ENCODE measurements at regions not wholly inside any gene's neighbourhood (a gene's known extent, or its start where the extent isn't known, plus 50 kb on each side); places are given as distances from the start of the nearest gene placed in this dataset.

DNA sequence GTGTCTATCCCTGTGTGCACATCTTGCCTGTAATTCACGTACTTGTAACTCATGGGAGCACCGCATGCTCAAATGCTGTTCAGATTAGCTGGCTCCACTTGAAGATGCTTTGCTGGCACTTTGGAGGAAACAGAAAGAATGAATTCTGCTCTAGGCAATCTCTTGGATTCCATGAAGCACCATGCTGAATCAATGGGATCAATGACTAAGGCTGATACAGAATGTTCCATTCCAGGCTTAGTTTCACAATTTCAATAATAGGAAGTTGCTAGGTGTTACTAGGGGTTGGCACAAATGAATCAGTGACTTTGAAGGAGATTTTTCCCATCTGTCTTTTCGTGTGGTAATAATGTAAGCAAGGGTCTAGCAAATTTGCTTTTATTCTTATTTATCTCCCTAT lies 328.8 kb downstream of the OSR1 start:
- no peak for DNase-seq

DNA sequence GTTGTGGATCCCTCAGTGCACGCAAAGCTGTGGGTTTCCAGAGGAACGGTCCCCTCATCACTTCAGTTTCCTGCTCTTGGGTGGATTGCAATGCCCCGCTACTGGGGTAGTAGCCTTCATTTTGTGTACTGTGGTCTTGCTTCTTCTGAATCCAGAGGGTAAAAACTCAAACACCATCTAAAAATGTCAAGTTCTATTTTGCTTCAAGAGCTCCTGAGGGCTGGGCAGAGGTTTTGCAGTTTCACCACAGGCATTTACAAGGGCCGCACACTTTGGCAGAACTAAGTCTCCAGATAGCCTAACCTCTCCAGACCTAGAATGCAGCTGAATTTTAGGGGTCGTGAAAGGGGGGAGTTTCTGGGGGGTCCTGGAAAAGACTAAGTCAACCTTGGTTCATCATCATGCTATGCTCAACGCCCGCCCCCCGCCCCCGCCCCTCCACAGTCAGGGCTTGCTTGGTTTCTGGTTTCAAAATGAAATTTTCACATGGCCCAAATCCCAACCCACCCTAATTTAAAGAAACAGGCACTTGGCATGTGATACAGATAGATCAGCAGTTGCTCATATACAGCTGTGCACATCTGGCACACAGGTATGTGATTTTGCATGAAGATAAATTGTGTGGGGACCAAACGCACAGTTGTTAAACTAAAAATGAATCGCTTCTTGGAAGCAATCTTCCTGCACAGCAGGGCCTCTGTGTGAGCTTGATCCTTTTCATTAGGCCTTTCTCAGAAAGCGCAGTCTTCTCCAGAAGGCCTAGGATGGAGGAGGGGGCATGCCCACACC lies 329.6 kb downstream of the OSR1 start:
- DNase-seq, result no peak

DNA sequence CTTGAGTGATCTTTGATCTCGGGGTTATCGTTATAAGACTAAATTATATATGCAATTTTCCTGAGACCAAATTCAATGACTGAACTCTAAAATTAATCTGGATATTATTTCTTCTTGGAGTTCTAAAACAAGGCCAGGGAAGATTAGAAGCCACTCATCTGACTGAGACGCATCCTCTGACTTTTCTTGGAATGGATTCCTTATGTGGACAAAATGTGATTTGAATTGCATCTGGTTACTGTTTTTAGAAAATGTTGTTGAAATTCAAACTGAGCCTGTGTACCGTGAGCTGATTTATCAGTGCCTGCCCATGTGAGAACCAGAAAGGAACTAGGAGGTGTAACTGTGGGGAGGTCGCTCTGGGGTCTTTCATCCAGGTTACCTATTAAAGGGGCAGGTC lies 330.8 kb downstream of the OSR1 start:
- no peak for DNase-seq

DNA sequence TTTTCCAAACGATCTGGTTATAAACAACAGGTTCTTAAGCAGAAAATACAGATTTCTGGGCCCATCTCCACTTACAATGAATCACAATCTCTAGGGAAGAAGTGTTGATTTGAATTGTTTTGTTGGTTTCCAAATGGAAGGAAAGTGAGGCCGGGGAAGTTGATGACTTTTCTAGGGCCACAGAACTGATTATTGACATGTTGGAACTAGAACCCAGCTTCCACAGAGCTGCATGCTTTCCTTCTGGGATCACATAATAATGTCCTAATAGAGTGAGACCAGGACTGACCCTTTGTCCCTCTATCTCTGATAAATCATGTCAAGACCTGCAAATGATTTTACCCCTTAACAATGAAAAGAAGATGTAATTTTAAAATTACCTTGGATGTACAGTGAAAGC lies 332.2 kb downstream of the OSR1 start:
- no peak for DNase-seq

DNA sequence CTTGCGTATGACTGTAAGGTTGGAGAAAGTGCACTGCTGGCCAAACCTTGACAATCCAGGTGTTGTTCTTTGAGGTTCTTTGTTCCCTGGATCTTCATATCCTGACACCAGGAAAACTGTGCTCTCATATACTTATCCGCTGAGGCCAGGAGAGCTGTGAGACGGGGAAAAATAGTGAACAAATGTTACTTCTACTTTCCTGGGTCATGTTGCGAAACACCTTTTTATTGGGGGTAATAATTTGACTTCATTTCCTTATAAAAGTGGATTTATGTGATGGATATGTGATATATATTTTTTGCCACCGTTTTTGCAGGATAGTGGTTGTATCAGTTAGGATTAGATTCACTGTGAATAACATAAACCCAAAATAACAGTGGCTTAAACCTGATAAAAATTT lies 336.1 kb downstream of the OSR1 start:
- no peak for DNase-seq

DNA sequence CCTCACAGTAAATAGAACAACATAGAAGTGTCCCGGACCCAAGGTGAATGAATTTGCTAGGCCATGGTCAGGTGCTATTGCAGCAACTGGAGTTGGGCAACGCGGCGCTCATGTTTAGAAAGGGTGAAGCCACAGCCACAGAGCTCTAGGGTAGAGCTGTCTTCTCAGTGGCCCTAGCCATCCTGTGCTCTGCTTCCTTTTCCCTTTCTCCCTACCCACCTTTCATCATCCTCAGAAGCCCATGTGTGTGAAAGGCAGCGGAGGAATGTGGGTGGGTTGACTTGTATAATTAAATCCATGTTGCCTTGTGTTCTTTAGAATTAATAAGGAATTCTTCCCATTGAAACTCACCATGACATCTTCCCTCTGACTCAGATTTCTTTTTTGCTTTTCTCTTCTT lies 336.7 kb downstream of the OSR1 start:
- DNase-seq, result no peak

DNA sequence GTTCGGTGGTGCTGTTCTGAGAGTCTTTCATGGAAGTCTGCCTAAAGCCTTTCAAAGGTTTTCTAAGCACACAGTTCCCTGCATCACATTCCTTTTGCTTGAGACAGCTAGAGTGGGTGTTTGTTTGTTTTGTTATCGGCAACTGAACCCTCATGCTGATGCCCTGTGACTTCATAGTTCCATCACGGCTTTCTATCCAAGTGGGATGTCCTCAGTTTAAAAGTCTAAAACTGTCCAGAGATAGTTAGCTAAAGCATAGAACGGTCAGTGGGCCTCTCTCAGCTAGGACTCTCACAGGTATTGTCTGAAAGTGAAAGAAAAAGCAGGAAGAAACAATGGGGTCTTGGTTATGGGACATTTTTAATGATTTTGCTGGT lies 337.3 kb downstream of the OSR1 start:
- no peak for DNase-seq

DNA sequence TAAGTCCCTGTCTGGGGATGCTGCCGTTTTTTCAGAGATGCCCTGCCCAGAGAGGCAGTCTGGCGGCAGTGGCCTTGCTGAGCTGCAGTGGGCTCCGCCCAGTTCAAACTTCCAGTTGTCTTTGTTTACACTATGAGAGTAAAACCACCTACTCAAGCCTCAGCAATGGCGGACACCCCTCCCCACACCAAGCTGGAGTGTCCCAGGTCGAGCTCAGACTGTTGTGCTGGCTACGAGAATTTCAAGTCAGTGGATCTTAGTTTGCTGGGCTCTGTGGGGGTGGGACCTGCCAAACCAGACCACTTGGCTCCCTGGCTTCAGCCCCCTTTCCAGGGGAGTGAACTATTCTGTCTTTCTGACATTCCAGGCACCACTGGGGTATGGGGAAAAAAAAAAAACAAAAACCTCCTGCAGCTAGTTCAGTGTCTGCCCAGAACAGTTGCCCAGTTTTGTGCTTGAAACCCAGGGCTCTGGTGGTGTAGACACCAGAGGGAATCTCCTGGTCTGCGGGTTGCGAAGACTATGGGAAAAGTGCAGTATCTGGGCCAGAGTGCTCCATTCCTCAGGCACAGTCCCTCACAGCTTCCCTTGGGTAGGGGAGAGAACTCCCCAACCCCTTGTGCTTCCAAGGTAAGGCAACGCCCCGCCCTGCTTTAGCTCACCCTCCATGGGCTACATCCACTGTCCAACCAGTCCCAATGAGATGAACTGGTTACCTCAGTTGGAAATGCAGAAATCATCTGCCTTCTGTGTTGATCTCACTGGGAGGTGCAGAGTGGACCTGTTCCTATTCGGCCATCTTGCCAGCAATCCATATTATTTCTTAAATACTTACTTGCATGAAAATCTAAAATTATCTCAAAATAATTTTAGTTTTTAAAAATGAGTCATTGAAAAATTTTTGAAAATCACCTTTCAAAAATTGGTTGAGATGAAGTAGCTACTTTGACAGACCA lies 338.0 kb downstream of the OSR1 start:
- DNase-seq, result no peak

DNA sequence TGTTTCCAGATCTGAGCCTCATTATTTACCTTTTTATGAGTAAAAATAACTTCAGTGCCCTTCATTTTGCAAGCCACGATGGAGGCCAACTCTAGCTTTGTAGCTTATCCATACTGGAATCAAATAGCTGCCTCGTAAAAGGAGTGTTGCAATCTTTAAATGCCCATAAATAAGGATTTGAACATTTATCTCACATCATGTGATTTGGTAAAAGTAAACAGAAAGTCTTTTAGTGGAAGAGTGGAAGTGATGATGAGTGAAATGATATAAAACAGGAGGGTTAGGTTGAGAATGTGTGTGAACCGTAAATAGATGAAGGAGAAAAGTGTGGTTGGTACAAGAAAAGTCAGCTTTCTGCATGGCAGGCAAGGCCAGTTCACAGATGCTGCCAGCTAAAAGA lies 348.9 kb downstream of the OSR1 start:
- no peak for DNase-seq

DNA sequence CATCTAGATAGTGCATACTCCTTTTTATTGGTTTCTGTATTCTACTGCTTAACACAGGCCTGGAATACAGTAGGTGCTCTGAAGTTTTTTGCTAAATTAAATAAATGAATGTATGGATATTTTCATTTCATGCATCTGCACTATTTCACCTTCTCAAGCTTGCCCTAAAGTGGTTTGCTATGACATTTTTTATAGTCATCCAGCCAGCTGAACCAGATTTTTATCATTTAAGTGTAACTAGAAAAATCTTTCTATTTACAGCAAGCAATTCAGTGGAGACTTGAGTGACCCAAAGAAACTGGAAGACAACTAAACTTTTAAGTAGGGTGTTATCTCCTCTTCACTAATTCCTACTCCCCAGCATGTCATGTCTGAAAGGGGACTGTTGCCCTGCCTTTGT lies 354.9 kb downstream of the OSR1 start:
- no peak for DNase-seq

DNA sequence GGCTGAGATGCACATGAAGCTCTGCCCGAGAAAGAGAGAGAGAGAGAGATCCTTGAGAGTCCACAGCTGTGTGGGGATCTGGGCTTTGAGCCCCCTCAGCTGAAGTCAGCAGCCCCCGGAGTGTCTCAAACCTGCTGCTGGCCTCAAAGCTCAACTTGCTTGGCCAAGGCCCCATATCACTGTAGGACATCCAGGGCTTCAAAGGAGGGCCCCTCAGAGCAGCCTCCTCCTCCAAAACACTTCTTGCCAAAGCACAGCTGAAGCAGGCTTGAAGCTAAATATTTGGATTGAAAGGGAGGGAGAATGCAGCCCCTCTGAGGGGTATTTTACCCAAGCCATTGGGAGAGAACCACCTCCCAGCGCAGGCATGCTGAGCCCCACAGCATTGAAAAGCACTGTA lies 357.6 kb downstream of the OSR1 start:
- no peak for DNase-seq

DNA sequence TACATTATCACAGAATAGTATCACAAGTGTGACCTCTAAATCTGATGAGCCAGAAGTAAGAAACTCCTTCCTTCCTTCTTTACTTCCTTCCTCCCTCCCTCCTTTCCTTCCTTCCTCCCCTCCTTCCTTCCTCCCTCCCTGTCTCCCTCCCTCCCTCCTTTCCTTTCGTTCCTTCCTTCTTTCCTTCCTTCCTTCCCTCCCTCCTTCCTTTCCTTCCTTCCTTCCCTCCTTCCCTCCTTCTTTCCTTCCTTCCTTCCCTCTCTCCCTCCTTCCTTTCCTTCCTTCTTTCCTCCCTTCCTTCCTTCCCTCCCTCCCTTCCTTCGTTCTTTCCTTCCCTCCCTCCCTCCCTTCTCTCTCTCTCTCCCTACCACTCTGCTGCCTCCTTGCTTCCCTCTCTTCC lies 359.2 kb downstream of the OSR1 start:
- DNase-seq, result no peak

DNA sequence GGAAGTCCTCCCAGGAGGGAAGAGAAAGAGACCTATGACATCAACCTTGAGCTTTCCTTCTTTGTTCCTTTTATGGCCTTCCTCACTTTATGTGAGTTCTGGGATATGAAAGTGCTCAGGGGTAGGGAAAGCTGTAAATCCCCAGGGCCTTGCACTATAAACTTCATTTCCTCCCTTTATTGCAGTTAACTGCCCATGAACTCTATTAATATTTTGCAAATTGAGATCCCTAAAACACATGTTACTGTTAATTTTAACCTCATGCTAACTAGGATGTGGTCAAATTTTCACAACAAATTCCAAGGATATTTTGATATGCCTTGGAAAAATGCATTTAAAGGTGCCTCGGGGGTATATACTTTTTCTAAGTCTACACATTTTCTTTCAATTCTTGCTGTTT lies 359.9 kb downstream of the OSR1 start:
- no peak for DNase-seq

DNA sequence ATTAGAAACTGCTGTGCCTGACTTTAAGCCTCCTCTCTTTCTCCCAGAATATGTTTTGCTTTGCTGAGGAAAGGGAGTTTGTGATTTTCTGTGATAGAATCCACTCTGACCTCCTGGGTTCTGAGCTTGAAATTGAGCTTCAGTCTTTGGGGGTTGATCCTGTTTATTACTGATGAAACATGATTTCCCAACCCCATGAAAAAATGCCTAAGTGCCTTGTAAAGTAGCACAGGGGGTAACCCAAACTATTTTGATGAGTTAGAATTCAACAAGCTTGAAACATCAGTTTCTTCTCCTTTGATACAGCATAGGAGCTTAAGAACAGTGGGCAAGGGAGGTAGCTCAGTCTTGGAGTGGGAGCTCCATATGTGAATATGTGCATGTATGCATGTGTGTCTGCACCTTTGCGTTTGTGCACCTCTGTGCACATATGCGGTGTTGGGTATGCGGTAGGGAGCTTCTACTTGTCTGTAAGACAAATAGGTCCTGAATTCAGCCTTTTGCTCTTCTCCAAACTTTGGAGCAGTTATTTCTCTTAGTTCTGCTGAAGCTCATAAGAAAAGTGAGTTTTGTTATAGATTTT lies 364.6 kb downstream of the OSR1 start:
- no peak for DNase-seq

DNA sequence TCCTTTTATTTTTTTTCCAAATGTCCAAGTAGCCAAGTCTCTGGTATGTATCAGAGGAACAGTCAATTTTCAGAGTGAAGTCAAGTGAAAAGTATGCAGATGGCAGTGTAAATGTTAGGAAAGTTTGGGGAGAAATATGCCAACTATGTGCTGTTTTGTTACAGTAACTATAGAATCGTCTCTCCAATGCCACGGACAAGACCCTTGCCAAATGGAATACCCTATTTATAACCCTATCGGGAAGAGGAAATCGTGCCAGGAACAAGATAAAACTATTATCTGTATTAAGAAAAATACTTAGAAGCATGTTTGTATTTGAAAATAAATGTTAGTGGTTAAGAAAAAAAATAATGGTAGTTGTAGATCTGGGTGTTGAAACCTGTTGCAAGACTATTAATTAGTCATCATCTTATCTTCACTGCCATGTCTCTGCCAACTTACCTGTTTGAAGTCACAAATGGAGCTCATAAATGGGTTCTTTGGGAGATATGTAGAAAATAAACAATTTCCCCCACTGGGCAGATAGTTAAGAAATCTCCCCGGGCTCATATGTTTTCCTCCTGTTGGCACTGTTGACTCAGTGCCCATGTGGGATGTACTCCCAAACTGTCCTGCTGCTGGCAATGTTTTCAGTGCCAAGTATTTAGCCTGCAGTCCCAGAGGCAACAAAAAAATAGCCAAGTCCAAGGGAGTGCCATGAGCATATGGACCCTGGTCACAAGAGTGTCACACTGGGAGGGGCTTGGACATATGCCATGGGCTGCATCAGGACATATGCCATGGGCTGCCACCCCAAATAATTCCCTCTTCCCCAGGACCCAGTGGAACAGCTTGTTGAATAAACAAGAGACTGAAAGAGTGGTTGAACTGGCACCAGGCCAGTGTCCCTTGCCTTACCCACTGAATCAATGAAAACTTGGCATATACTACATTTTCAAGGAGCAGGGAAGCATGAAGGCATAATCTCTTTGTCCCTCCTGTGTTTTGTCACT lies 366.9 kb downstream of the OSR1 start:
- no peak for DNase-seq

DNA sequence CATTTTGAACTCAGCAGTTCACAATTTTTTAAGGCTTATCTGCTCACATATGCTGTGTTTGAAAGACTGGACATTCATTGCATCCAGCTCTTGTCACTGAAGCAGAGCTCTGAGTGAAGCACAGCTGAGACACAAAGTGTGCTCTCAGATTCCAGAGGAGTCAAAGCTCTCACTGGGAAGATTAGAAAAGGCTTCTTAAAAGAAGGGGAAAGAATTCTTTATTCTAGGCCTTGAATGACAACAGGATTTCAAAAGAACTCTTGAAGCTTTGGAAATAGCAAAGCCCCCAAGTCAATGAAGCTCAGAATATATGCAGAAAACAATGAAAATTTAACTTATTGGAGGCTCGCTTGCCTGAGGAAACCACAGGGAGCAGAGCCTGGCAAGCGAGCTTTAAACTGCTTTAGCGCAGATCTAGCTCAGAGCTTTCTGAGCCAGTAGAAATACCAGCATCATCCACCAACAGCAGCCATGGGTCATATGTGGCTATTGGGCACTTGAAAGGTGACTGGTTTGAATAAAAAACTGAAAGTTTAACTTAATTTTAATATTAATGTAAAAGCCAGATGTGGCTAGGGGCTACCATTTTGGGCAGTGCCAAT lies 369.7 kb downstream of the OSR1 start:
- no peak for DNase-seq

DNA sequence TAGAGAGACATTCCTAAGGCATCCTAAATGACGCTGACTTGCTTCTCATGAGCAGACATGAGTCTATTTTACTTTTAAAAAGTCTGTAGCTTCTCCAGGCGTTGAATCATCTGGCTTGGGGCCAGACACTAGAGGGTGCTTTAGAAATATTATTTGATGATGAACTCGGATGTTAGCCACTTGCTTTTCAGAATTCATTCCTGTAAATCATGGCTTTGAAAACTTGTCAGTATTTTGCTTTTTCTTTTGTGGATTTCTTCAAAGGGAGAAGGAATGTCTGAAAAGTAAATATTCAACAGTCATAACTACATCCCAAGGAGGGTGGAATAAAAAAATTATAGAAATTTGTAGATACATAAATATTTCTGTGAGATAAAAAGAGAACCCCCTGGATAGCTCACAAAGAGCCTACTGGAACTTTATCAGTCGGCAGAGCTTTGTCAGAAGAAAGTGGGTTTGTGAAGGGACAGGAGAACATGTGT lies 370.8 kb downstream of the OSR1 start:
- DNase-seq, result no peak

DNA sequence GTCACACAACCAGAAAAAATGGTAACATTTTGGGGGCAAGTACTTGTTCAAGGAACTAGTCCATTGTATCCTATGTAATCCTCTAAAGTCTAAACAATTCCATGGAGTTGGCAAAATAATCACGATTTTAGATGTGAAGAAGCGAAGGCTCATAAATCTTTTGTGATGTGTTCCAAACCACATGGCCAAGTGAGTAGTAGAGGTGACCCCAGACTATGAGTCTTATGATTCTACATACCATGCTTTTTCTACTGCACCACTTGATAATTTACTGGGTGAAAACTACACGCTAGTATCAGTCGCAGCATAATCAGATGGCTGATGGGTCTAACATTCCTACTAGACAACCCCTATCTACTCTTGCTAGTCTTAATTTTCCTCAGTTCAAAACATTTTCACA lies 371.4 kb downstream of the OSR1 start:
- no peak for DNase-seq

DNA sequence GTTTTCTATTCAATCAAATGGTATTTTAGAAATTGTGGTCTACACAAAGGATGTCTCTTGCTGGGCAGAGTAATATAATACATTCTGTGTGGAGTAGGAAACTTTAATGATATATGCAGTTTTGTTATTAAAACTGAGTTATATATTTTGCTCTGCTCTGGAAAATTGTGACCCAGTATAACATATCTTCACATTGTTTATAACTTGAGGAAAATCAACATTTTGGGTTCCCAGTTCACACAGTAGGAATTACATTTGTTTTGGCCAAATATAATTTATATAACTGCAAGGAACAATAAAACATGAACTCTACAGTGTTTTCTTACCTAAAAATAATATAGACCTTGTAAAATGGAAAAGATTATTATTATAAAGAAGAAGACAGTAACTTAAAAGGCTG lies 372.4 kb downstream of the OSR1 start:
- no peak for DNase-seq

DNA sequence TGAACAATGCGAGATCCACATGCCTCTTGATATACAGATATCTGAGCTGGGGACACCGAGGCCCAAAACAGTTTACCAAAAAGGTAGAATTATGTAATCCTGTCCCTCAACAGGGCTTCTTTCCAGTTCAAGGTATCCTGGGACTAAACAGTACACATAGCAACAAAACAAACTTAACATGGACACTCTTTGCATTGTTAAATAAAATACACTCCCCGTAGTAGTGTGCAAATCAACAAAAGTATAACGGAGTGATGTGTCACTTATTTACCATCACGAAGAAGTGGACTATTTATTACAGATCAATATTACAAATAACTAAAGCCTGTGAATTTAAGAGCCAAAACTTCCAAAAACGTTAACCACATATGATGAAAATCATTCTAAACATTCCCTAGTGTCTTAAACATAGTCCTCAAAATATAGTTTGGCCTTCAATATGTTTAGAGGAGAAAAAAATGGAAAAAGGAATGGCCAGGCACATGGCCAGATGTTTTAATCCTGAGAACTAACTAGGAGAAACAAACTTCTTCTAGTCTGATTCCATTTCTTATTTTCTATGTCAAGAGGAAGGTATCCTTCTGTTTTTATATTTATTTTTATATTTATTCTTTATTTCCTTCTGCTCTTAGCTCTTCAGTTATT lies 377.5 kb downstream of the OSR1 start:
- no peak for DNase-seq
